ENCODE measurements at regions not wholly inside any gene's neighbourhood (a gene's known extent, or its start where the extent isn't known, plus 50 kb on each side); places are given as distances from the start of the nearest gene placed in this dataset.

DNA sequence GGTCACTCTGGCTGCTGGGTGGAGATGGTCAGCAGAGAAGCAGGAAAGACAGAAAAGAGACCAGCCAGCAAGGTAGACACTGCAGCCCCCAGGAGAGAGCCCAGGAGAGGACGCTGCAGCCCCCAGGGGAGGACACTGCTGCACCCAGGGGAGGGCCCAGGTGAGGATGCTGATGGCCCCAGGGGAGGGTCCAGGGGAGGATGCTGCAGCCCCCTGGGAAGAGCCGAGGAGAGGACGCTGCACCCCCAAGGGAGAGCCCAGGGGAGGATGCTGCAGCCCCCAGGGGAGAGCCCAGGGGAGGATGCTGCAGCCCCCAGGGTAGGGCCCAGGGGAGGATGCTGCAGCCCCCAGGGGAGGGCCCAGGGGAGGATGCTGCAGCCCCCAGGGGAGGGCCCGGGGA is 196.7 kb upstream of the NSMCE3 start:
- Histone ChIP-seq H3K36me3 (ENCODE audit: control insufficient read depth in 2 of 4, insufficient read depth in 4 of 4, low read length in 3 of 4) (no peaks in the 10 kb centered on the region), H2BK120ac (replicated peaks; ENCODE audit: low read depth, low read length) (no peak overlapping the region), H3K4me3 (ENCODE audit: extremely low read depth in 1 of 4, insufficient read depth in 2 of 4, low read depth in 3 of 4, low read length in 4 of 4) (no peak overlapping the region), H2BK12ac (ENCODE audit: low read depth, low read length) (no peak overlapping the region), H3K4me2 (ENCODE audit: insufficient read depth in 1 of 2, low read depth in 2 of 2, low read length in 2 of 2) (no peak overlapping the region), H2BK5ac (ENCODE audit: low read depth, low read length) (no peak overlapping the region; the same call in 1 of the 2 replicates), H3K9ac (replicated peaks in 1 of 4; ENCODE audit: extremely low read depth in 1 of 4, low read depth in 3 of 4, low read length in 3 of 4) (no peak overlapping the region), H3K27me3 (replicated peaks in 1 of 4; ENCODE audit: control insufficient read depth in 3 of 4, extremely low read depth in 1 of 4, insufficient read depth in 3 of 4, low read length in 3 of 4) (no peaks in the 10 kb centered on the region), H3K56ac (replicated peaks; ENCODE audit: insufficient read length, low read depth, low read length) (no peak overlapping the region), H3K27ac (ENCODE audit: low read depth, low read length) (no peak overlapping the region), H3K4ac (replicated peaks; ENCODE audit: insufficient read length, low read depth, low read length) (no peak overlapping the region), H4K5ac (ENCODE audit: insufficient read length, low read depth, low read length) (no peak overlapping the region), H4K8ac (ENCODE audit: extremely low read depth, insufficient read depth, low read length) (no peak overlapping the region), H3K14ac (ENCODE audit: insufficient read length) (no peak overlapping the region), H3K9me3 (ENCODE audit: insufficient read depth in 2 of 2, low read depth in 1 of 2, low read length in 1 of 2) (no peaks in the 10 kb centered on the region), H3K23me2 (ENCODE audit: low read depth, low read length) (no peaks in the 10 kb centered on the region), H3K18ac (ENCODE audit: extremely low read depth, low read length) (no peak overlapping the region), H2AK5ac (ENCODE audit: low read depth, low read length) (no peak overlapping the region), H2AFZ (ENCODE audit: low read length) (no peak overlapping the region), H3K4me1 (replicated peaks in 1 of 4; ENCODE audit: control insufficient read depth in 3 of 4, insufficient read depth in 4 of 4, low read length in 3 of 4) (peaks cover 0 to 9% (median 1%) of the 10 kb centered on the region in 4 experiments; a peak in 4 of 7 replicates), H3K79me2 (ENCODE audit: control insufficient read depth in 1 of 2, insufficient read depth in 2 of 2, low read length in 2 of 2) (no peaks in the 10 kb centered on the region; a peak in 1 of 4 replicates), H4K91ac (replicated peaks; ENCODE audit: insufficient read length, low read length) (no peak overlapping the region), H3K79me1 (ENCODE audit: low read depth, low read length) (peaks cover 2% of the 10 kb centered on the region; the same call in 1 of the 2 replicates), H4K20me1 (replicated peaks in 1 of 2; ENCODE audit: control insufficient read depth in 1 of 2, insufficient read depth in 2 of 2, low read length in 2 of 2) (peaks cover 0 to 2% of the 10 kb centered on the region in 2 experiments), H2BK15ac (ENCODE audit: low read length) (no peak overlapping the region), H3K23ac (ENCODE audit: insufficient read length) (no peak overlapping the region), H2BK20ac (ENCODE audit: low read length) (no peak overlapping the region)
- ChIA-PET POLR2A (ENCODE audit: partially characterized antibody) (no interaction called here), CTCF (ENCODE audit: partially characterized antibody) (interaction anchor here (0.8 kb wide), 1 partner anchor 30 kb away, joined by 3 read pairs; no protein-coding TSS in a partner anchor)
- WGBS, 2 experiments (ENCODE audit: extremely low coverage in 1 of 2, insufficient coverage in 1 of 2, insufficient read length in 1 of 2, insufficient replicate concordance in 2 of 2, low coverage in 1 of 2, low lambda C conversion rate in 2 of 2, missing lambda C conversion rate in 1 of 2), result 80% methylated on average over 2 of the region's 4 CpGs; no CpG with 5 or more reads in 1 of the 2 experiments
- FAIRE-seq, result no peak
- no peak for DNase-seq (ENCODE audit: low read depth in 1 of 2, low spot score in 2 of 2)
- TF ChIP-seq EZH2 (IDR thresholded peaks at IDR 0.05; ENCODE audit: low read depth, low read length, severe bottlenecking) (no peak), RXRA (IDR thresholded peaks at IDR 0.05; ENCODE audit: insufficient read depth, low read depth, low read length) (no peak), SIN3A (conservative IDR thresholded peaks at IDR 0.05 in 1 of 2, IDR thresholded peaks at IDR 0.05 in 1 of 2; ENCODE audit: low read depth in 1 of 2, low read length in 2 of 2) (no peak), CREB1 (IDR thresholded peaks at IDR 0.05) (no peak), BRCA1 (IDR thresholded peaks at IDR 0.05; ENCODE audit: low read depth, low read length) (no peak), BCL11A (IDR thresholded peaks at IDR 0.05; ENCODE audit: low read depth in 2 of 2, low read length in 2 of 2) (no peak), ASH2L (IDR thresholded peaks at IDR 0.05; ENCODE audit: low read length) (no peak), SP4 (IDR thresholded peaks at IDR 0.05; ENCODE audit: low read length) (no peak), EP300 (IDR thresholded peaks at IDR 0.05; ENCODE audit: borderline replicate concordance in 1 of 2, low read depth in 2 of 2, low read length in 2 of 2) (no peak), POLR2A (IDR thresholded peaks at IDR 0.05; ENCODE audit: control extremely low read depth in 1 of 2, low read depth in 2 of 2, low read length in 2 of 2) (no peak), CHD1 (IDR thresholded peaks at IDR 0.05; ENCODE audit: low read depth, low read length) (no peak), CBX8 (IDR thresholded peaks at IDR 0.05; ENCODE audit: borderline replicate concordance, low read depth, low read length) (no peak), ZNF274 (IDR thresholded peaks at IDR 0.05; ENCODE audit: borderline replicate concordance, extremely low read depth, low read length) (no peak)
- TF ChIP-seq, protein P1, sequence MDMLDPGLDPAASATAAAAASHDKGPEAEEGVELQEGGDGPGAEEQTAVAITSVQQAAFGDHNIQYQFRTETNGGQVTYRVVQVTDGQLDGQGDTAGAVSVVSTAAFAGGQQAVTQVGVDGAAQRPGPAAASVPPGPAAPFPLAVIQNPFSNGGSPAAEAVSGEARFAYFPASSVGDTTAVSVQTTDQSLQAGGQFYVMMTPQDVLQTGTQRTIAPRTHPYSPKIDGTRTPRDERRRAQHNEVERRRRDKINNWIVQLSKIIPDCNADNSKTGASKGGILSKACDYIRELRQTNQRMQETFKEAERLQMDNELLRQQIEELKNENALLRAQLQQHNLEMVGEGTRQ (IDR thresholded peaks at IDR 0.05; ENCODE audit: low read length), result no peak

Measured in H1 (cell line).